ENCODE measurements at regions not wholly inside any gene's neighbourhood (a gene's known extent, or its start where the extent isn't known, plus 50 kb on each side); places are given as distances from the start of the nearest gene placed in this dataset.
"Not testable (repeated sequence)": the region's sequence is repeated elsewhere in the genome, so short reads cannot be mapped to it uniquely, and the experiment has no call there.

DNA sequence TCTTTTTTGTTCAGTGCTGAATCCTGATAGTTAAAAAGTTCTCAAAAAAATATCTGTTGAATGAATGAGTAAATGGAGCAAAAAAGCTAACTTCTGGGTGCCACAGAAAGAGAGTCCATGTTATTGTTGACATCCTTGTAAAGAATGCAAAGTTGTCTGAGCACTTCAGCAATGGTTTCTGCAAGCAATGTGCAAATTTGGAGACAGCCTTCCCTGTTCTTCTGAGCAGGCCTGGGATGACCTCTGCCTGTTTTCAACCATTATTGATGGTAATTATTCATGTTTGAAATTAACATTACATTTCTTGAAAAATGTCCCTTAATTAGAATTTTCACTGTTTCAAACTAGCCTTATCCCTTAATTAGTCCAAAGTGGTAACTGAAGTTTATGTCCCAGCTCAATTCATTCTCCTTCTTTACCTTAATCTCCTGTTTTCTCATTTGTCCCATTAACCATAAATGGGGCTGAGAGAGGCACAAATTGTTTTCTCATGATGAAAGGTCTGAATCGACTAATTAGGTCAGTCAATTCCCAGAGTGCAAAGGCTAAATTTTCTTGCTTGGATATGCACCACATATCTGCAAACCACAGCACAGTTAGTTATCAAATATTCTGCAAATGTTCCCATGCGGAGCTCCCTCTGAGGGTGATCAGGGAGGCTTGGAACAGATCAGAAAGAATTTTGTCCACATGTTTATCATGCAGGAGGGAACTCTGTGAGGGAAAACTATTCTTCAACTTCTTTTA is 139.4 kb upstream of the KRR1 start:
- intact Hi-C loops (cut with DNase I, micrococcal nuclease) = no loop called here
- DNase-seq = no peak
- ATAC-seq = no peak

DNA sequence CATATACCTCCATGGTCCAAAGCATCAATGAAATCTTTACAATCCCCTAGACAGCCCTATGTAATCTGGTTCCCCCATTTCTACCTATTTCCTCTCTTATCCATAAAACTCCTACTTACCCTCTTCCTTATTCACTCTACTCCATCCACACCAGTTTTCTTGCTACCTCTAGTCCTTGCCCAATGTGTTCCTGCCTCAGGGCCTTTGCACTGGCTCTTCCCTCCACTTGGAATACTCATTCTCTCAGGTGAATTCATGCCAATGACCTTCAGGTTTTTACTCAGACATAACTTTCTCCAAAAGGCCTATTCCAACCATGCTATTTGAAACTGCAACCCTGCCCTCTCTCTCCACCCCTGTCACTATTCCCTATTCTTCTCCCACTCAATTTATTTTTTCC is 138.7 kb upstream of the KRR1 start:
- intact Hi-C loops (cut with DNase I, micrococcal nuclease) = no loop called here
- ATAC-seq (no peak), DNase-seq (no peak)

DNA sequence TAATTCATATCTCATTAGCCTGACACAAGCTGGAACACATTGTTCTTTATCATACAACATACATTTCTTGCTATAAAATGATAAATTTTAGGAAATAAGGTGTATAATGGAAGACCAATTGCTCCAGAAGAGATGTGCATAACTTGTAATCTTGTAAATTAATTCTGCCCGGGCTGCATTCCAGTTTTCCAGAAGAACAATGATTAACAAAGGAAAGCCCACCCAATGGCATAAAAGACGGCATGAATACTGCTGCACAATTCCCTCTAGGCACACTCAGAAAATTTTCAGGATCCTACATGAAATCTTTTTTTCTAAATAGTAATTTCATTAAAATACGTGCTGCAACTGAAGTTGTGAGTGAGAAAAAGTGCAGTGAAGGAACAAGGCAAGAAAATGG is 137.4 kb upstream of the KRR1 start:
- intact Hi-C loops (cut with DNase I, micrococcal nuclease) = no loop called here
- no peak for DNase-seq
- ATAC-seq = no peak

DNA sequence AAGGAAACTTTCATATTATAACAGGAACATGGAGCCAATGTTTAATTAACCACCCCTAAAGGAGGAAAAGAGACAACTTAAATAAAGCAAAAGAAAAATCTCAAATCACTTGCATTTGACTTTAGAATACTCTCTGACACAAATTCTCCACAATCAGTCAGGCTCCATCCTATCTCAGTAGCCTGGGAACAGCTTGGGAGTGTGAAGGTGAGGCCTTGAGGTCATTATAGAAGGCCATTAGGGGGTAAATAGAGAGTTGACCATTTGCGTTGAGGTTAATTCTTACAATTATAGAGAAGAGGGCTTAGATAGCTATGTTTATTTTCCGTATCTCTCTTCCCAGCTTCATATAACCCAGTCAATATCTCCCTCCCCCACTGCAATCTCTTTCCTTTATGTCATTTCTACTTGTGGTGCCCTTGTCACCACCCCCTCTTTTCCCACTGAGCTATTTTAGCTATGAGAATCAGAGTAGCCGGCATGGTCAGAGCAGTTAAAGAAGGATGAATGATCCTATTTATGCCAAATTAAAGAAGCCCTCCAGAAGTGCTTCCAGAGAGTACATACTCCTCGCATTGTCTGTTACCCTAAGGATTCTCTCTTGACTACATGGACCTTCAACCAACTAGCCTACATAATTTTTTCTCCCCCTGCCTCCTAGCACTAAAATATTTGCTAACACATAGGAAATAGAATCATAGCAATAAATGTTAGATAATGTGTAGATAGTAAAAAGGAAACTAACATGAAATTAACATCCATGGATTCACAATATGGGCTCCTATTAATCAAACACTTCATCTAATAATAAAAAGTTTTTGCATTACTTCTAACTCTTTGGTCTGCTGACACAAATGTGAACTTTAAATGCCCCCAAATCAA is 135.2 kb upstream of the KRR1 start:
- no peak for ATAC-seq
- intact Hi-C loops (cut with DNase I, micrococcal nuclease) = no loop called here
- no peak for DNase-seq

DNA sequence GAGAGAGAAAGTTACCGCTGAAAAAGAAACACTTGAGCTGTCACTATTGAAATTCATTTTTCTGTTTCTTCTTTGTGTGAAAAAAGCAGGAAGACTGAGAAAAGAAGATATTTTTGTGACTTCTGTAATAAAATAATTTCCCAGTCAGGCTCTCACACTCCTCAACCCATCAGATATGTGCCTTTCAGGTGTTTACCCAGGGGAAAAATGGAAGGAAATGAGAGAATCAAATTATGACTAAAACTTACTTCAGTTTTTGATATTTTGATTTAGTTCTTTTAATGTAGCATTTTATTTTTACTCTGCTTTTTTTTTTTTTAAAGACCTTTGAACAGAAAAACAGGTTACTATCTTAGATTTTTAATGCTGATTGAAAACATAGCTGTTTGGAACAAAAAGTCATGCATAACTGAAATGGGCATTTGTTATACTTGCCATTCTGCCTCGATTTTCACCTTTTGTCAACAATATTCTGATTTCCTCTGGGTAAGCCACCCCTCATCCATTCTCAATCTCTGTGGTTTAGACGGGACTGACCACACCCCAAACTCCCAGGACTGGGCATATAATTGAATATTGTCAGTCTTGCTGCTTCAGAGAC is 133.2 kb upstream of the KRR1 start:
- intact Hi-C loops (cut with DNase I, micrococcal nuclease) = no loop called here
- DNase-seq (no peak), ATAC-seq (no peak)

DNA sequence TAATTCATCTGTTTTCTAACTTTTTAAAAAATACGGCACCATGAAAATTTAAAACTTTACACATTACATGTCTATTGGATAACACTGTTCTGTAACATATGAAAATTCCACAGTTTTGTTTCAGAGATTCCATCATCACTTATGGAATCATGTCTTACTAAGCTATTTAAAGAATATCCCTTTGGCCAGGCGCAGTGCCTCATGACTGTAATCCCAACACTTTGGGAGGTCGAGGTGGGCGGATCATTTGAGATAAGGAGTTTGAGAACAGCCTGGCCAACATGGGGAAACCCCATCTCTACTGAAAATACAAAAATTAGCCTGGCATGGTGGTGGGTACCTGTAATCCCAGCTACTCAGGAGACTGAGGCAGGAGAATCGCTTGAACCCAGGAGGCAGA is 131.7 kb upstream of the KRR1 start:
- ATAC-seq; intact Hi-C loops (cut with DNase I, micrococcal nuclease); DNase-seq: not testable (repeated sequence)

DNA sequence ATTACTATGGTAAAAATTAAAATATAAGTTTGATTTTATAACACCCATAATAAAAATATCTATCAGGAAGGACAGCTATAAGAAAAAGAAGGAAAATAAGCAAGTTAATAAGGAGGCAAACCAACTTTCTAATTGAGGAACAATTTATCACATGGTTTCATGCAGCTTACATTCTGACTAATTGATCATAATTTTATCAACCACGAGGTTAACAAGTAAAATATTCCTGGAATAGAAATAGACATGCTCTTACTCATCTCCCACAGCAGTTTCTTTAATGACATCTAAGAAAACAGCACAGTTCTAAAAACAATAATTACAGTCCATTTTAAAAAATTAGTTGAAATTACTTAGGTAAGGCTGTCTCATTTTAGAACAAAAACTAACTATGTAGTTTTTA is 130.8 kb upstream of the KRR1 start:
- no peak for ATAC-seq
- DNase-seq = no peak
- intact Hi-C loops (cut with DNase I, micrococcal nuclease) = no loop called here

DNA sequence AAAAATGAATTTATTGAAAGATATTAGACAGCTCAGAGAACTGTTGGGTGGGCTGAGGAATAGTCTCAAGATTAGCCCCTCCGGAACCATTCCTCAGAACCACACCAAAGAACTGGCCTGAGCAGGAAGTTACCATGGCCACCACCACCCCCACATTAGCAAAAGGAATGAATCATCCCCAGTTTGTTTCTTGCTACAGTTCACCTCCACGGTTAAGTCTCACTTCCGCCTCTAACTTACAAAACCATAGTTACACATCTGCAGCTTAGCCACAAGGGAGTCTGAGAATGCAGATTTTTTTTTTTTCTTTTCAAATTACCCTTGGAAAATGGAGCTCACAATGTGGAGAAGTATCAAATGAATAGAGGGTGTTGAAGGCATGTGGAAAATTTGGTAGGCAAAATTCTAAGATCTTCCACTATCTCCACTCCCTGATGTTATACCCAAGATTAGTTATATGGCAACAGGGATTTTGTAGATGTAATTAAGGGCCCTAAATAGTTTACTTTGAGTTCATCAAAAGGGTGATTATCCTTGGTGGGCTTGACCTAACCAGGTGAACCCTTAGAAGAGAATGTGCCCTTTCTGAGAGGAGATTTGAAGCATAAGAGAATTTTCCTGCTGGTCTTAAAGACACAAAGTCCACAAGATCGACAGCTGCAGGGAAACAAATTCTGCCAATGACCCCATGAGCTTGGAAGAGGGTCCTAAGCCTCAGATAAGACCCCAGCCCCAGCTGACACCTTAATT is 129.8 kb upstream of the KRR1 start:
- ATAC-seq (no peak), DNase-seq (no peak)
- intact Hi-C loops (cut with DNase I, micrococcal nuclease) = no loop called here

DNA sequence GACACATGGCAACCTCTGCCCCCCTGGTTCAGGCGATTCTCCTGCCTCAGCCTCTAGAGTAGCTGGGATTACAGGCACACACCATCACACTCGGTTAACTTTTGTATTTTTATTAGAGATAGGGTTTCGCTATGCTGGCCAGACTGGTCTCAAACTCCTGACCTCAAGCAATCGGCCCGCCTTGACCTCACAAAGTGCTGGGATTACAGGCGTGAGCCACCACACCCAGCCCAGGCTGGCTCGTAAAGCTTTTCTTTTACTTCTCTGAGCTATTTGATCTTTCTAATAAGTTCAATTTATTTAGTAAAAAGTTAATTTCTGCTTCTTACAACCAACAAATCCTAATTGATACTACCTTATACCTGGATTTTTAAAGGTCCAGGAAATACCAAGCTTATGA is 127.4 kb upstream of the KRR1 start:
- no peak for ATAC-seq
- DNase-seq = no peak
- intact Hi-C loops (cut with DNase I, micrococcal nuclease) = no loop called here

DNA sequence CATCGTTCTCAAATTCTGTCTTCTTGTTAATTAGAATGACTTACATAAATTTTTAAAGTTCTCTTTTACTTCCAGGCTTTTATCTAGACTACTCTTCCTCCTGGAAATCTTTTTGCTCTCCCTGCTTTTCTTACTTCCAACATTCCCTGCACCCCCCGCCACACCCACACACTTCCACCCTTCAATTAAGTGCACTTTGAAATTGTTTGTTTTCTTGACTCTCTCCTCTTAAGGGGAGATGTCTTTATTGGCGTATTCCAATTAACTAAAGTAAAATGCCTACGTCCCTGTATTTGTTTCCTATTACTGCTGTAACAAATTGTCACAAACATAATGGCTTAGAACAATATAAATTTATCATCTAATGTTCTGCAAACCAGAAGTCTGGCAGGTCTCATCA is 125.2 kb upstream of the KRR1 start:
- no peak for ATAC-seq
- DNase-seq = no peak
- intact Hi-C loops (cut with DNase I, micrococcal nuclease) = no loop called here

DNA sequence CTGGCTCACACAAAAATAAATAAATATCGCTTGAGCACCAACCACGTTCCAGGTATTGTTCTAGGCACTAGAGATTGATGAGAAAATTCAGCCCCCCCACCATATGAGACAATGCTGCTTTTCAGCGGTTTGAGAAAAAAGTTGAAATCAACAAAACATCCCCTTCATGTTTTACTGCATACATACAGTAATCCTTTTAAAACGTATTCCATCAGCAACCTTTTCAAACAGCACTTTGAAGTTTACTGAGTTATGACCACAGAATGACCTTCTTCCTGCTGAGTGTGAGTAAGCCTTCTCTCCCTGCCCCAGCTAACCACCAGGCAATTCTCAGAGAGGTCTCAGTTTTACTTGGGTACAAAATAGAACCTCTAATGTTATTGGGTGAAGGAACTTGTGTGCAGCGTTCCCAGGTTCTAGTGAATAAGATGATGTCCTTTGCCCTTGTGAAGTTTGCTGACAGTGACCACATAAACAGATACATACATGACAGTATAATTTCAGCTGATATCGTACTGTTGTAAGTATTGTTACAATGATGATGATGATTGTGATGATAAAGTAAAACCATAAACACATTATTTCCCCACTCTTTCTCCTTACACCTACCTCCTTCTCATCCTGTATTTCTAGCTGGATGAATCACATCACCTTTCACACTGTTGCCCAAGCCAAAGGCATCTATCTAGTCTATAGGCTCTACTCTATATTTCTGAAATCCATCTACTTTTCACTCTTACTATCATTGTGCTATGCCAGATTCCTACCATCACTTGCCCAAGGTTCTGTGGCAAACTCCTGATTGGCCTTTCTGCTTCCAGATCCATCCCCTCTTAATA is 124.4 kb upstream of the KRR1 start:
- intact Hi-C loops (cut with DNase I, micrococcal nuclease) = no loop called here
- no peak for ATAC-seq

DNA sequence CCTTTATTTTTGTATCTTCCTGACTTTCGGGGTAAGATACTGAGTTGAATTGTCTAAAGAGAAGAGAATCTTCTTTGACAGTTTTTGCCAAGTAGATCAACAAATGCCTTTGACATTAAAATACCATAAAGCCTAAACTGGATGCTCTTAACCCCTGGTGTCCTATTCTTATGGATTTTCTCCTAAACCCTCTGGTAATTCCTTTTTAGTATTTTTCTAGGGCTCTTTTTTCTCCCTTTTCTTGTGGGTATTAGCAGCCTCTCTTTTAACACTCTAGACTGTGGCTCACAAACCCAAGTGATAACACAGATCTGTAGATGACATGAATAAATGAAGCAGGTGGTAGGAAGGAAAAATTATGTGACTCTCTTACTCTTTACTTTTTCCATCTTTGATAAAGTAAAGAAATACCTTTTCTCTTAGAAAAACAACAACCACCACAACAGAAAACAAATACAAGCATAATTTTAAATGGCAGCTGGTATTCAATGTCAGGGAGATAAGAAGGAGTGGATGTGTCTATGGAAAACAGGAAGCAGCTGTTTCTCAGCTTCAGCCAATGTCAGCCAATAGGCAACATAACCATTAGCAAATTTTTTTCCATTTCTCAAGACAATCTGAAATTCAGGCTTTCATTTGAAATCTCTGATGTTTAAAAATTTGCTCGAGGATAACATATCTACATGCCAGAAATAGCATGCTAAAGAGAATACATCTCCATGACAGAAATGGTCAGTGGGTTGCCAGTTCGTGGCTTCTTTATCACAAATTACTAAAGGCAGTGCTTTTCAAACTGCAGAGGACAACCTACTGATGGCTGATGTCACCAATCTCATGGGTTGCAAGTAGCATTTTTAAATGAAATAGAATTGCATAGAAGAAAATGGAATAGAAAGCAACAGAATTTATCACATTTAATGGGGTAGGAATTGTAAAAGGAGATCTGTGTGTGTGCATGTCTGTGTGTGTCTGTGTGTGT is 123.1 kb upstream of the KRR1 start:
- no peak for DNase-seq
- ATAC-seq = no peak
- intact Hi-C loops (cut with DNase I, micrococcal nuclease) = no loop called here

More for the DNA sequence above, 124.4 kb upstream of the KRR1 start:
- no peak for DNase-seq

DNA sequence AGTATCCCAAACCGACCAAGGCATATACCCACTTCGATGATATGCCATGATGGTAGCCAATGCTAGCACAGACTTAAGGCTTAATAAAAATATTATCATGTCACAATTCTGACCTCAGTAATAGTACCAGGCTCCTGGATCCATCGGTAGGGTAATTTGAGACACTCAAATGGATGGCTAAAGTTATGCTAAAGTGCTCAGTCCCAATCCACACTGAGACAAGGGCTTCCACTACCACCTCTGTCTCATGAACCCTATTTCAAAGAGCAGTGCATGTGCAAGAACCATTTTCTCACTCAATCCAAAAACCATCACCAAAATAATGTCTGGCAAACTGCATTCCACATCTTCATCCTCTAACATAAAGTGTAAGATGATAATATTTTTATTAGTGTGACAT is 122.4 kb upstream of the KRR1 start:
- ATAC-seq (no peak), DNase-seq (no peak)
- intact Hi-C loops (cut with DNase I, micrococcal nuclease) = no loop called here

DNA sequence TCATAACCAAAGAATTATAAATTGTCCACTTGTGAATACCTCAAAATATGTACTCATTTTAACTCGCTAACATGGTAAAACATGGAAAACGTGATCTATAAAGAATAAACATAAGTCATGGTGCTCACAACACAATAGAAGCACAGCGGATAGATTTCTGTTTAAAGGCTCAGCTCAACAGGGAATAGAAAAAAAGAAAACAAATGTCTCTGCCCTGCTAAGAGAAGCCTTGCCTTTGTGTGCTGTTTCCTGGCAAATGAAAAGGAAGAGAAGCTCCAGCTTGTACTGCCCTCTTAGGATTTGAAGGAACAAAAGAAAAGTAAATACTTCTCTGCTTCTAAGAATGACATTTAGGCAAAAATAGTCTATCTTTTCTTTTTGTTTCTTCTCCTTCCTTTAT is 121.0 kb upstream of the KRR1 start:
- ATAC-seq (no peak), DNase-seq (no peak)
- intact Hi-C loops (cut with DNase I, micrococcal nuclease) = no loop called here

DNA sequence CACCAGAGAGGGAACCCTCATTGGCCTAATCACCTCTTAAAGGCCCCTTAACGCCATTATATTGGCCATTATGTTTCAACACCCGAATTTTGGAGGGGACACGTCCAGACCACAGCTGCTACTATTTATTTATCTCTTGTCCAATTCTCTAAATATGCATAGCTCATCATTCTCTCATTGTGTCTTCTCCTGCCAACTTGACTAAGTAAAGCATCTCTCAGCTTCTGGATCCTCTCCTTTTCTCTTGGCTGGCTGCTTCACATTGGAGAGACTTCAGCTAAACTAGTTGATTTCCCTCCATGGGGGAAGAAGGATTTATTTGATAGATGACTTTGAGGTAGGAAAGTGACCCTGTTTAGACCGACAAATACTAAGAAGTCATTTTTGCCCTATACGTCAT is 120.4 kb upstream of the KRR1 start:
- intact Hi-C loops (cut with DNase I, micrococcal nuclease) = no loop called here
- ATAC-seq = no peak
- no peak for DNase-seq

DNA sequence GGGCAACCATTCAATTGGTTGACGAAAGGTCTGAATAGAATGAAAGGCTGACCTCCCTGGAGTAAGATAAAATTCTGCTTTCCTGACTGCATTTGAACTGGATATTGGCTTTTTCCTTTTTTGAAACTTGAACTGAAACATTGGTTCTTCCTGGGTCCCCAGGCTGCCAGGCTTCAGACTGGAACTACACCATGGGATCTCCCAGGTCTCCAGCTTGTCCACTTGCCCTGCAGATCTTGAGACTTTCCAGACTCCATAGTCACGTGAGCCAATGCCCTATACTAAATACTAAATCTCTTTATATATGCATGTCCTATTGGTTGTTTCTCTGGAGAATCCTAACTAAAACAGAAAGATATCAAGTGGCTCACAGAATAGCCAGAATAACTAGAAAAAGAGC is 118.7 kb upstream of the KRR1 start:
- no peak for ATAC-seq
- intact Hi-C loops (cut with DNase I, micrococcal nuclease) = no loop called here
- DNase-seq = no peak

DNA sequence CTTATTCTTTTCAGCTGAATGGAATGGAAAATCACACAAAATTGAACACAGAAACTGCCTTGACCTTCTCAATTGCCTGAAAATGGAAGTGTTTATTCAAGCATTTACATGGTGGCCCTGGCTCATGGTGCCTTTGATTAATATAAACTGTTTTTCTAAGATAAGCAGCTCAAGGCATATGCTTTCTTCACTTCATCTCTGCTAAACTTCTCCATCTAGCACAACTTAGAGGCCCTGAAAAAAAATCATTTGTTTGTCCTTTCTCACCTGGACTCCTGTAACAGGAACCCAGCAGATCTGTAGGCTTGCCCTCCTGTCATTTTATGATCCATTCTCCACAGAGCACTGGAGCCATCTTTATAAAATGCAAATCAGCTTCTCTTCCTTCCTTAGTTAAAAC is 117.5 kb upstream of the KRR1 start:
- no peak for ATAC-seq
- intact Hi-C loops (cut with DNase I, micrococcal nuclease) = no loop called here
- DNase-seq = no peak
